WTC11 (cell line): ENCODE measurements at regions not wholly inside any gene's neighbourhood (a gene's known extent, or its start where the extent isn't known, plus 50 kb on each side); places are given as distances from the start of the nearest gene placed in this dataset.

Experiments used
- ATAC-seq: fragments of 200-7000 bp; cut with Tn5 transposase; 2 replicates; pipeline ENCODE4 v1.10.0; 2021; ENCODE audit warnings: mild to moderate bottlenecking, moderate library complexity
- CTCF ChIA-PET: fragments of 300-600 bp; sonication (Branson Sonifier 250); formaldehyde crosslinking; loops from one replicate; lab custom pipeline; 2021; ENCODE audit warnings: antibody characterized with exemption; lab: Charles Lee
- POLR2A ChIA-PET: fragments of 350-600 bp; sonication (Branson Sonifier 250); formaldehyde crosslinking; loops from one replicate; lab custom pipeline; 2021; ENCODE audit warnings: antibody characterized with exemption; lab: Charles Lee
- DNase-seq: peaks from one replicate; pipeline ENCODE4 v3.0.0; 2021; ENCODE audit warnings: low spot score
- H3K27ac Mint-ChIP-seq: 2 replicates; pipeline ENCODE4 v1.8.0; 2021; ENCODE audit warnings: mixed read lengths
- H3K27me3 Mint-ChIP-seq: 2 replicates; pipeline ENCODE4 v1.8.0; 2021; ENCODE audit warnings: low read depth, mild to moderate bottlenecking, moderate library complexity, mixed read lengths
- H3K36me3 Mint-ChIP-seq: 2 replicates; pipeline ENCODE4 v1.8.0; 2021; ENCODE audit warnings: mixed read lengths
- H3K4me1 Mint-ChIP-seq: 2 replicates; pipeline ENCODE4 v1.8.0; 2022; ENCODE audit warnings: mixed read lengths
- H3K4me3 Mint-ChIP-seq: 2 replicates; pipeline ENCODE4 v1.8.0; 2021; ENCODE audit warnings: mild to moderate bottlenecking, moderate library complexity, mixed read lengths
- H3K9me3 Mint-ChIP-seq: 2 replicates; pipeline ENCODE4 v1.8.0; 2021; ENCODE audit warnings: mixed read lengths
- EMX1 ChIP-seq: fragments of 250-450 bp; sonication (Bioruptor Pico); IDR thresholded peaks from 2 replicates; pipeline ENCODE4 v1.8.0; 2021; ENCODE audit warnings: mild to moderate bottlenecking
- GABPB1 ChIP-seq: sonication (generic); formaldehyde crosslinking; IDR thresholded peaks from 2 replicates; pipeline ENCODE4 v1.8.1; 2023; ENCODE audit warnings: mild to moderate bottlenecking, missing genetic modification reagents
- GRHL2 ChIP-seq: fragments of 250-450 bp; sonication (Bioruptor Pico); IDR thresholded peaks from 2 replicates; pipeline ENCODE4 v1.8.0; 2022; ENCODE audit warnings: mild to moderate bottlenecking, moderate library complexity; ENCODE audit not compliant: insufficient replicate concordance, severe bottlenecking
- HMGA2 ChIP-seq: fragments of 250-450 bp; sonication (Bioruptor Pico); IDR thresholded peaks from 2 replicates; pipeline ENCODE4 v1.4.0; 2021; ENCODE audit warnings: mild to moderate bottlenecking, moderate library complexity
- NFE2L1 ChIP-seq: sonication (generic); formaldehyde crosslinking; IDR thresholded peaks from 2 replicates; pipeline ENCODE4 v1.8.1; 2023; ENCODE audit warnings: missing genetic modification reagents
- TEAD4 ChIP-seq: sonication (generic); formaldehyde crosslinking; IDR thresholded peaks from 2 replicates; pipeline ENCODE4 v1.8.0; 2022; ENCODE audit warnings: mild to moderate bottlenecking, missing genetic modification reagents
- ZNF121 ChIP-seq: sonication (generic); formaldehyde crosslinking; IDR thresholded peaks from 2 replicates; pipeline ENCODE4 v1.8.0; 2023; ENCODE audit warnings: missing genetic modification reagents
- ZNF138 ChIP-seq: sonication (generic); formaldehyde crosslinking; conservative IDR thresholded peaks from 2 replicates; pipeline ENCODE4 v1.8.1; 2022; ENCODE audit warnings: mild to moderate bottlenecking, moderate library complexity, missing genetic modification reagents
- TF ChIP-seq, protein P1 (sequence below): fragments of 250-450 bp; sonication (Bioruptor Pico); IDR thresholded peaks from 2 replicates; pipeline ENCODE4 v1.9.0; 2021; ENCODE audit warnings: mild to moderate bottlenecking, borderline replicate concordance
- TF ChIP-seq, protein P2 (sequence below): sonication (generic); formaldehyde crosslinking; IDR thresholded peaks from 2 replicates; pipeline ENCODE4 v1.8.1; 2022; ENCODE audit warnings: mild to moderate bottlenecking, moderate library complexity, missing genetic modification reagents
- TF ChIP-seq, protein P3 (sequence below): sonication (generic); formaldehyde crosslinking; IDR thresholded peaks from 2 replicates; pipeline ENCODE4 v1.8.0; 2023; ENCODE audit warnings: mild to moderate bottlenecking, missing genetic modification reagents
- TF ChIP-seq, protein P4 (sequence below): sonication (generic); formaldehyde crosslinking; IDR thresholded peaks from 2 replicates; pipeline ENCODE4 v1.8.1; 2022; ENCODE audit warnings: missing genetic modification reagents, borderline replicate concordance
- TF ChIP-seq, protein P5 (sequence below): sonication (generic); formaldehyde crosslinking; conservative IDR thresholded peaks from 2 replicates; pipeline ENCODE4 v1.8.1; 2023; ENCODE audit warnings: mild to moderate bottlenecking, low read depth, missing genetic modification reagents, moderate library complexity
- TF ChIP-seq, protein P6 (sequence below): fragments of 250-450 bp; sonication (Bioruptor Pico); IDR thresholded peaks from 2 replicates; pipeline ENCODE4 v1.9.0; 2021; ENCODE audit warnings: moderate library complexity, mild to moderate bottlenecking, inconsistent platforms, borderline replicate concordance

DNA sequence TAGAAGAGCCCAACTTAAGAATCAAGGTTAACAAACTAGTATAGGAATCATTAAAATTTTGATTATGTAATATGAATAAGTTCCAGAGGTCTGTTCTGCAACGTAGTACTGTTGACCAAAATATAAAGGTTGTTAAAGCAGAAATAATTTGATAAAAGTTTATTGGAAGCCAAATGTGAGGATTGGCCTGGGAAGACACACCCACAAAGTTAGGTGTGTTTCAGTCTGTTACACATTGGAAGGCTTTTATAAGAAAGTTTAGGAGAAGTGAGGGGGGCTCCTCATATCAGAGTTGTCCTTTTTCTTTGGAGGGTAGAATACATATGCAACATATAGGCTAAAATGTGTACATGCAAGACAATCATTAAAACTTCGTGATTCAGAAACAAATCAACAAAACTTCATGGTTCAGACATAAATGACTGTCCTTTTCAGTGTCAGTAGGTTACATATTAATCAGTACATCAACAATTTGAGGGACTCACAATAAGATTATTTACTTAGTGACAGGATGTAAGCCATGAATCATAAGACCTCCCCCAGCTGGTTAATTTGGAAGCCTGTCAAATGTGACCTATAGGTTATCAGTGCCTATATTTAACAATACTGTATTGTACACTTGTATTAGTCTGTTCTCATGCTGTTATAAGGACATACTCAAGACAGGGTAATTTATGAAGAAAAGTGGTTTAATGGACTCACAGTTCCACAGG, 245.0 kb upstream of the B3GALT2 start:
- peaks cover 34% of the 10 kb centered on the region for H3K36me3 Mint-ChIP-seq
- no peaks in the 10 kb centered on the region for H3K4me1 Mint-ChIP-seq
- peaks cover 52% of the 10 kb centered on the region for H3K9me3 Mint-ChIP-seq
- no peak overlapping the region for H3K27ac Mint-ChIP-seq
- POLR2A ChIA-PET: no interaction called here
- no peak for TF ChIP-seq ZNF138 (CRISPR knock-in tag)
- TF ChIP-seq ZNF121: no peak
- TF ChIP-seq, protein P1, sequence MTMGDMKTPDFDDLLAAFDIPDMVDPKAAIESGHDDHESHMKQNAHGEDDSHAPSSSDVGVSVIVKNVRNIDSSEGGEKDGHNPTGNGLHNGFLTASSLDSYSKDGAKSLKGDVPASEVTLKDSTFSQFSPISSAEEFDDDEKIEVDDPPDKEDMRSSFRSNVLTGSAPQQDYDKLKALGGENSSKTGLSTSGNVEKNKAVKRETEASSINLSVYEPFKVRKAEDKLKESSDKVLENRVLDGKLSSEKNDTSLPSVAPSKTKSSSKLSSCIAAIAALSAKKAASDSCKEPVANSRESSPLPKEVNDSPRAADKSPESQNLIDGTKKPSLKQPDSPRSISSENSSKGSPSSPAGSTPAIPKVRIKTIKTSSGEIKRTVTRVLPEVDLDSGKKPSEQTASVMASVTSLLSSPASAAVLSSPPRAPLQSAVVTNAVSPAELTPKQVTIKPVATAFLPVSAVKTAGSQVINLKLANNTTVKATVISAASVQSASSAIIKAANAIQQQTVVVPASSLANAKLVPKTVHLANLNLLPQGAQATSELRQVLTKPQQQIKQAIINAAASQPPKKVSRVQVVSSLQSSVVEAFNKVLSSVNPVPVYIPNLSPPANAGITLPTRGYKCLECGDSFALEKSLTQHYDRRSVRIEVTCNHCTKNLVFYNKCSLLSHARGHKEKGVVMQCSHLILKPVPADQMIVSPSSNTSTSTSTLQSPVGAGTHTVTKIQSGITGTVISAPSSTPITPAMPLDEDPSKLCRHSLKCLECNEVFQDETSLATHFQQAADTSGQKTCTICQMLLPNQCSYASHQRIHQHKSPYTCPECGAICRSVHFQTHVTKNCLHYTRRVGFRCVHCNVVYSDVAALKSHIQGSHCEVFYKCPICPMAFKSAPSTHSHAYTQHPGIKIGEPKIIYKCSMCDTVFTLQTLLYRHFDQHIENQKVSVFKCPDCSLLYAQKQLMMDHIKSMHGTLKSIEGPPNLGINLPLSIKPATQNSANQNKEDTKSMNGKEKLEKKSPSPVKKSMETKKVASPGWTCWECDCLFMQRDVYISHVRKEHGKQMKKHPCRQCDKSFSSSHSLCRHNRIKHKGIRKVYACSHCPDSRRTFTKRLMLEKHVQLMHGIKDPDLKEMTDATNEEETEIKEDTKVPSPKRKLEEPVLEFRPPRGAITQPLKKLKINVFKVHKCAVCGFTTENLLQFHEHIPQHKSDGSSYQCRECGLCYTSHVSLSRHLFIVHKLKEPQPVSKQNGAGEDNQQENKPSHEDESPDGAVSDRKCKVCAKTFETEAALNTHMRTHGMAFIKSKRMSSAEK (CRISPR knock-in tag): no peak
- TF ChIP-seq, protein P2, sequence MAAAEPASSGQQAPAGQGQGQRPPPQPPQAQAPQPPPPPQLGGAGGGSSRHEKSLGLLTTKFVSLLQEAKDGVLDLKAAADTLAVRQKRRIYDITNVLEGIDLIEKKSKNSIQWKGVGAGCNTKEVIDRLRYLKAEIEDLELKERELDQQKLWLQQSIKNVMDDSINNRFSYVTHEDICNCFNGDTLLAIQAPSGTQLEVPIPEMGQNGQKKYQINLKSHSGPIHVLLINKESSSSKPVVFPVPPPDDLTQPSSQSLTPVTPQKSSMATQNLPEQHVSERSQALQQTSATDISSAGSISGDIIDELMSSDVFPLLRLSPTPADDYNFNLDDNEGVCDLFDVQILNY: no peak
- TF ChIP-seq, protein P3, sequence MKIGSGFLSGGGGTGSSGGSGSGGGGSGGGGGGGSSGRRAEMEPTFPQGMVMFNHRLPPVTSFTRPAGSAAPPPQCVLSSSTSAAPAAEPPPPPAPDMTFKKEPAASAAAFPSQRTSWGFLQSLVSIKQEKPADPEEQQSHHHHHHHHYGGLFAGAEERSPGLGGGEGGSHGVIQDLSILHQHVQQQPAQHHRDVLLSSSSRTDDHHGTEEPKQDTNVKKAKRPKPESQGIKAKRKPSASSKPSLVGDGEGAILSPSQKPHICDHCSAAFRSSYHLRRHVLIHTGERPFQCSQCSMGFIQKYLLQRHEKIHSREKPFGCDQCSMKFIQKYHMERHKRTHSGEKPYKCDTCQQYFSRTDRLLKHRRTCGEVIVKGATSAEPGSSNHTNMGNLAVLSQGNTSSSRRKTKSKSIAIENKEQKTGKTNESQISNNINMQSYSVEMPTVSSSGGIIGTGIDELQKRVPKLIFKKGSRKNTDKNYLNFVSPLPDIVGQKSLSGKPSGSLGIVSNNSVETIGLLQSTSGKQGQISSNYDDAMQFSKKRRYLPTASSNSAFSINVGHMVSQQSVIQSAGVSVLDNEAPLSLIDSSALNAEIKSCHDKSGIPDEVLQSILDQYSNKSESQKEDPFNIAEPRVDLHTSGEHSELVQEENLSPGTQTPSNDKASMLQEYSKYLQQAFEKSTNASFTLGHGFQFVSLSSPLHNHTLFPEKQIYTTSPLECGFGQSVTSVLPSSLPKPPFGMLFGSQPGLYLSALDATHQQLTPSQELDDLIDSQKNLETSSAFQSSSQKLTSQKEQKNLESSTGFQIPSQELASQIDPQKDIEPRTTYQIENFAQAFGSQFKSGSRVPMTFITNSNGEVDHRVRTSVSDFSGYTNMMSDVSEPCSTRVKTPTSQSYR (CRISPR knock-in tag): no peak
- TF ChIP-seq, protein P4, sequence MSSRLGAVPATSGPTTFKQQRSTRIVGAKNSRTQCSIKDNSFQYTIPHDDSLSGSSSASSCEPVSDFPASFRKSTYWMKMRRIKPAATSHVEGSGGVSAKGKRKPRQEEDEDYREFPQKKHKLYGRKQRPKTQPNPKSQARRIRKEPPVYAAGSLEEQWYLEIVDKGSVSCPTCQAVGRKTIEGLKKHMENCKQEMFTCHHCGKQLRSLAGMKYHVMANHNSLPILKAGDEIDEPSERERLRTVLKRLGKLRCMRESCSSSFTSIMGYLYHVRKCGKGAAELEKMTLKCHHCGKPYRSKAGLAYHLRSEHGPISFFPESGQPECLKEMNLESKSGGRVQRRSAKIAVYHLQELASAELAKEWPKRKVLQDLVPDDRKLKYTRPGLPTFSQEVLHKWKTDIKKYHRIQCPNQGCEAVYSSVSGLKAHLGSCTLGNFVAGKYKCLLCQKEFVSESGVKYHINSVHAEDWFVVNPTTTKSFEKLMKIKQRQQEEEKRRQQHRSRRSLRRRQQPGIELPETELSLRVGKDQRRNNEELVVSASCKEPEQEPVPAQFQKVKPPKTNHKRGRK: no peak
- TF ChIP-seq, protein P5, sequence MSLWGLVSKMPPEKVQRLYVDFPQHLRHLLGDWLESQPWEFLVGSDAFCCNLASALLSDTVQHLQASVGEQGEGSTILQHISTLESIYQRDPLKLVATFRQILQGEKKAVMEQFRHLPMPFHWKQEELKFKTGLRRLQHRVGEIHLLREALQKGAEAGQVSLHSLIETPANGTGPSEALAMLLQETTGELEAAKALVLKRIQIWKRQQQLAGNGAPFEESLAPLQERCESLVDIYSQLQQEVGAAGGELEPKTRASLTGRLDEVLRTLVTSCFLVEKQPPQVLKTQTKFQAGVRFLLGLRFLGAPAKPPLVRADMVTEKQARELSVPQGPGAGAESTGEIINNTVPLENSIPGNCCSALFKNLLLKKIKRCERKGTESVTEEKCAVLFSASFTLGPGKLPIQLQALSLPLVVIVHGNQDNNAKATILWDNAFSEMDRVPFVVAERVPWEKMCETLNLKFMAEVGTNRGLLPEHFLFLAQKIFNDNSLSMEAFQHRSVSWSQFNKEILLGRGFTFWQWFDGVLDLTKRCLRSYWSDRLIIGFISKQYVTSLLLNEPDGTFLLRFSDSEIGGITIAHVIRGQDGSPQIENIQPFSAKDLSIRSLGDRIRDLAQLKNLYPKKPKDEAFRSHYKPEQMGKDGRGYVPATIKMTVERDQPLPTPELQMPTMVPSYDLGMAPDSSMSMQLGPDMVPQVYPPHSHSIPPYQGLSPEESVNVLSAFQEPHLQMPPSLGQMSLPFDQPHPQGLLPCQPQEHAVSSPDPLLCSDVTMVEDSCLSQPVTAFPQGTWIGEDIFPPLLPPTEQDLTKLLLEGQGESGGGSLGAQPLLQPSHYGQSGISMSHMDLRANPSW (CRISPR knock-in tag): no peak
- TF ChIP-seq HMGA2: no peak
- CTCF ChIA-PET: no interaction called here
- DNase-seq (no peak), ATAC-seq (no peak)
- H3K4me3 Mint-ChIP-seq: no peak overlapping the region
- H3K27me3 Mint-ChIP-seq: 0 out of 2 replicates have a peak, but pooled peaks cover 3% of the 10 kb centered on the region

DNA sequence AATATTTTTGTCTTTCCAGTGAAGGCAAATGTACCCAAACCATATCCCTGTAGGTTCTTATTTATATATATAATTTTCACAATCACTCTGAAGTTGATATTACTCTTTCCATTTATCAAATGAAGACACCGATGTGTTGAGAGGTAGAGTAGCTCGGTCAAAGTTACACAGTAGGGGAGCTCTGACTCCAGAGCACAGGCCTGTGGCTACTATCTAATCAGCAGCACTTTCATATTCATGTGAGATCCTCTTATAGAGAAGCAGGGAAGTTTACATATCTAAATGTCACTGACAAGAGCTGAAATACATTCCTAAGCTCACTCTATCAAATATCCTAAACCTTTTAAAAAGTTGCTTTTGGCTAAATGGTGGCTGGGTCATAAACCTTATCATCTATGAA, 241.1 kb upstream of the B3GALT2 start:
- H3K36me3 Mint-ChIP-seq: peaks cover 13% of the 10 kb centered on the region
- 0 out of 2 replicates have a peak, but pooled peaks cover 3% of the 10 kb centered on the region for H3K27me3 Mint-ChIP-seq
- no peak overlapping the region for H3K27ac Mint-ChIP-seq
- no peaks in the 10 kb centered on the region for H3K4me1 Mint-ChIP-seq
- H3K4me3 Mint-ChIP-seq: no peak overlapping the region
- no peak for DNase-seq
- peak; percentile 46; the same call in 1 of the 2 replicates for ATAC-seq
- H3K9me3 Mint-ChIP-seq: peaks cover 21% of the 10 kb centered on the region
- CTCF ChIA-PET: no interaction called here
- POLR2A ChIA-PET: no interaction called here
- TF ChIP-seq GABPB1 (CRISPR knock-in tag) (no peak), EMX1 (CRISPR knock-in tag) (no peak), GRHL2 (CRISPR knock-in tag) (no peak), NFE2L1 (CRISPR knock-in tag) (no peak), TEAD4 (CRISPR knock-in tag) (no peak)
- TF ChIP-seq, protein P6, sequence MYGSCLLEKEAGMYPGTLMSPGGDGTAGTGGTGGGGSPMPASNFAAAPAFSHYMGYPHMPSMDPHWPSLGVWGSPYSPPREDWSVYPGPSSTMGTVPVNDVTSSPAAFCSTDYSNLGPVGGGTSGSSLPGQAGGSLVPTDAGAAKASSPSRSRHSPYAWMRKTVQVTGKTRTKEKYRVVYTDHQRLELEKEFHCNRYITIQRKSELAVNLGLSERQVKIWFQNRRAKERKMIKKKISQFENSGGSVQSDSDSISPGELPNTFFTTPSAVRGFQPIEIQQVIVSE: no peak
- TF ChIP-seq, protein P1 (CRISPR knock-in tag): no peak
